ENCODE measurements at regions not wholly inside any gene's neighbourhood (a gene's known extent, or its start where the extent isn't known, plus 50 kb on each side); places are given as distances from the start of the nearest gene placed in this dataset.

DNA sequence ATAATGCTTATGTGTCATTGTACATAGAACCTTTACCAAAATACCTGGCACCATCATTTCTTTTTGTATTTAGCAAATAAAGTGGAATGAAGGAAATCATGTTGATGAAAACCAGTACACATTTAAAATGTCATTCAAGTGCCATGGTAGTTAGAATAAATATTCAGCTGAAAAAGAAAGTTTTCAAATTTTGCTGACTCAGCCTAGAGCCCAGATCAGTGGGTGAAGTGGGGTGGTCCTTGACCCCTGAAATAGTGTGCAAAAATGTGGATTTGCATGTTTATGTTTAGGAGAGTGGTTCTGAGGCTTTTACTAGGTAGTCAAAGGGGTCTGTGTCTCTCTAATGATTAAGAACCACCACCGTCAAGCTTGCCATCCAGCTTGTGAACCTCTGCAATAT is 418.7 kb downstream of the ETNK1 start:
- Histone ChIP-seq H3K9me3 (ENCODE audit: control insufficient read depth, insufficient read depth, low read depth, low read length) (no peaks in the 10 kb centered on the region), H3K36me3 (ENCODE audit: control insufficient read depth in 2 of 2, insufficient read depth in 1 of 2, low read length in 2 of 2) (no peaks in the 10 kb centered on the region), H3K27ac (ENCODE audit: extremely low read depth, low read depth, low read length) (no peak overlapping the region), H3K4me1 (ENCODE audit: control insufficient read depth, insufficient read depth, low read length) (no peaks in the 10 kb centered on the region), H3K4me3 (ENCODE audit: low read depth, low read length) (no peak overlapping the region)
- no peak for TF ChIP-seq ZNF548 (tag by site-specific recombination; IDR thresholded peaks at IDR 0.05)
- no peak for TF ChIP-seq PRDM1 (tag by site-specific recombination; IDR thresholded peaks at IDR 0.05)
- TF ChIP-seq, protein P1, sequence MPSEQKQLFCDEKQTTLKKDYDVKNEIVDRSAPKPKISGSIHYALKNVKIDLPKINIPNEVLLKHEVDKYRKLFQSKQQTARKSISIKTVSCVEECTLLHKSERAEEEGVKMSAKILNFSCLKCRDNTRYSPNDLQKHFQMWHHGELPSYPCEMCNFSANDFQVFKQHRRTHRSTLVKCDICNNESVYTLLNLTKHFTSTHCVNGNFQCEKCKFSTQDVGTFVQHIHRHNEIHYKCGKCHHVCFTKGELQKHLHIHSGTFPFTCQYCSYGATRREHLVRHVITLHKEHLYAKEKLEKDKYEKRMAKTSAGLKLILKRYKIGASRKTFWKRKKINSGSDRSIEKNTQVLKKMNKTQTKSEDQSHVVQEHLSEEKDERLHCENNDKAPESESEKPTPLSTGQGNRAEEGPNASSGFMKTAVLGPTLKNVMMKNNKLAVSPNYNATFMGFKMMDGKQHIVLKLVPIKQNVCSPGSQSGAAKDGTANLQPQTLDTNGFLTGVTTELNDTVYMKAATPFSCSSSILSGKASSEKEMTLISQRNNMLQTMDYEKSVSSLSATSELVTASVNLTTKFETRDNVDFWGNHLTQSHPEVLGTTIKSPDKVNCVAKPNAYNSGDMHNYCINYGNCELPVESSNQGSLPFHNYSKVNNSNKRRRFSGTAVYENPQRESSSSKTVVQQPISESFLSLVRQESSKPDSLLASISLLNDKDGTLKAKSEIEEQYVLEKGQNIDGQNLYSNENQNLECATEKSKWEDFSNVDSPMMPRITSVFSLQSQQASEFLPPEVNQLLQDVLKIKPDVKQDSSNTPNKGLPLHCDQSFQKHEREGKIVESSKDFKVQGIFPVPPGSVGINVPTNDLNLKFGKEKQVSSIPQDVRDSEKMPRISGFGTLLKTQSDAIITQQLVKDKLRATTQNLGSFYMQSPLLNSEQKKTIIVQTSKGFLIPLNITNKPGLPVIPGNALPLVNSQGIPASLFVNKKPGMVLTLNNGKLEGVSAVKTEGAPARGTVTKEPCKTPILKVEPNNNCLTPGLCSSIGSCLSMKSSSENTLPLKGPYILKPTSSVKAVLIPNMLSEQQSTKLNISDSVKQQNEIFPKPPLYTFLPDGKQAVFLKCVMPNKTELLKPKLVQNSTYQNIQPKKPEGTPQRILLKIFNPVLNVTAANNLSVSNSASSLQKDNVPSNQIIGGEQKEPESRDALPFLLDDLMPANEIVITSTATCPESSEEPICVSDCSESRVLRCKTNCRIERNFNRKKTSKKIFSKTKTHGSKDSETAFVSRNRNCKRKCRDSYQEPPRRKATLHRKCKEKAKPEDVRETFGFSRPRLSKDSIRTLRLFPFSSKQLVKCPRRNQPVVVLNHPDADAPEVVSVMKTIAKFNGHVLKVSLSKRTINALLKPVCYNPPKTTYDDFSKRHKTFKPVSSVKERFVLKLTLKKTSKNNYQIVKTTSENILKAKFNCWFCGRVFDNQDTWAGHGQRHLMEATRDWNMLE (tag by site-specific recombination; conservative IDR thresholded peaks at IDR 0.05; ENCODE audit: low read depth) = no peak
- no peak for TF ChIP-seq ZNF354C (tag by site-specific recombination; IDR thresholded peaks at IDR 0.05; ENCODE audit: borderline replicate concordance, low read depth)
- no peak for TF ChIP-seq ZNF510 (tag by site-specific recombination; IDR thresholded peaks at IDR 0.05; ENCODE audit: insufficient replicate concordance)
- no peak for TF ChIP-seq ZFP37 (tag by site-specific recombination; IDR thresholded peaks at IDR 0.05)
- CTCF ChIA-PET = interaction anchor here (0.5 to 1.7 kb wide), 3 partner anchors 11 to 188 kb away, joined by 3 to 6 read pairs (median 6); no protein-coding TSS in a partner anchor
- POLR2A ChIA-PET = no interaction called here

DNA sequence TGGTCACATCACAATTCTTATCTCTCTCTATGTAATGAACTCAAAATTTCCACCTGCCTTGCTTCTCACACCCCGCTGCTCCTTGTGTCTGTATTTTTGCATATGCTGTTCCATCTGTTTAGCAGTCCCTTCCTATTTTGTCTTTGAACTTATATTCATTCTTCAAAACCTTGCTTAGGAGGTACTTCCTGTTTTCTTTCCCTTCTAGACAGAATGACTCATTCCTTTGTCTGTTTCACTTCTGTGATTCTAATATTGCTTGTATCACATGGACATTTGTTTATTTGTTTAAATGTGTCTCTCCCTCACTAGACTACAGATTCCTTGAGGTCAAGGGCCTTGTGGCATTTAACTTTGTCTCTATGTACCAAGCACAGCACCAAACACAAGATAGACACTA is 424.2 kb downstream of the ETNK1 start:
- no peaks in the 10 kb centered on the region for H3K4me1 ChIP-seq (ENCODE audit: control insufficient read depth, insufficient read depth, low read length)
- H3K4me3 ChIP-seq (ENCODE audit: low read depth, low read length) = no peak overlapping the region
- no peaks in the 10 kb centered on the region for H3K36me3 ChIP-seq (ENCODE audit: control insufficient read depth in 2 of 2, insufficient read depth in 1 of 2, low read length in 2 of 2)
- H3K9me3 ChIP-seq (ENCODE audit: control insufficient read depth, insufficient read depth, low read depth, low read length) = no peaks in the 10 kb centered on the region
- ChIA-PET POLR2A (no interaction called here), CTCF (no interaction called here)
- H3K27ac ChIP-seq (ENCODE audit: extremely low read depth, low read depth, low read length) = no peak overlapping the region
- TF ChIP-seq SETDB1 (IDR thresholded peaks at IDR 0.05; ENCODE audit: insufficient read length, low read length) = peak; percentile 34
- TF ChIP-seq, protein P2, sequence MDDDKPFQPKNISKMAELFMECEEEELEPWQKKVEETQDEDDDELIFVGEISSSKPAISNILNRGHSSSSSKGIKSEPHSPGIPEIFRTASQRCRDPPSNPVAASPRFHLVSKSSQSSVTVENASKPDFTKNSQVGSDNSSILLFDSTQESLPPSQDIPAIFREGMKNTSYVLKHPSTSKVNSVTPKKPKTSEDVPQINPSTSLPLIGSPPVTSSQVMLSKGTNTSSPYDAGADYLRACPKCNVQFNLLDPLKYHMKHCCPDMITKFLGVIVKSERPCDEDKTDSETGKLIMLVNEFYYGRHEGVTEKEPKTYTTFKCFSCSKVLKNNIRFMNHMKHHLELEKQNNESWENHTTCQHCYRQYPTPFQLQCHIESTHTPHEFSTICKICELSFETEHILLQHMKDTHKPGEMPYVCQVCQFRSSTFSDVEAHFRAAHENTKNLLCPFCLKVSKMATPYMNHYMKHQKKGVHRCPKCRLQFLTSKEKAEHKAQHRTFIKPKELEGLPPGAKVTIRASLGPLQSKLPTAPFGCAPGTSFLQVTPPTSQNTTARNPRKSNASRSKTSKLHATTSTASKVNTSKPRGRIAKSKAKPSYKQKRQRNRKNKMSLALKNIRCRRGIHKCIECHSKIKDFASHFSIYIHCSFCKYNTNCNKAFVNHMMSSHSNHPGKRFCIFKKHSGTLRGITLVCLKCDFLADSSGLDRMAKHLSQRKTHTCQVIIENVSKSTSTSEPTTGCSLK (tag by site-specific recombination; IDR thresholded peaks at IDR 0.05) = no peak
- TF ChIP-seq TRIM28 (IDR thresholded peaks at IDR 0.05; ENCODE audit: borderline replicate concordance, low read length) = peak; percentile 30; the same call in 1 of the 2 replicates

DNA sequence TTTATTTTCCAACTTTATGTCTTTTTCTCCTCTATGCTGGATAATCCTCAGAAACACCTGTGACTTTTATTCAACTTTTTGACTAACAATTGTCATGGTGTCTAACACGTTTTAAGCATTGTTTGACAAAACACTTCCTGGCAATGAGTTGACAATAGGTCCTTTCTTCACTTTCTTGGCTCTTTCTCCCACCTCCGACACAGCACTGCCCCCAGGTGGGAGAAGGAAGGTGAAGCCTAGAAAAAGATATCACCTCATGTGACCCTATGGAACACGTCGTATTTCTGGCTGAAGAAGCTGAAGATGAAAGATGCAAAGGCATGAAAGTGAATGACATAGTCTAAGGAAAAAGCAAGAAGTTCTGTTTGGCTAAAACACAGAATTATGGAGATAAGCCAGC is 430.0 kb downstream of the ETNK1 start:
- Histone ChIP-seq H3K36me3 (ENCODE audit: control insufficient read depth in 2 of 2, insufficient read depth in 1 of 2, low read length in 2 of 2) (no peaks in the 10 kb centered on the region), H3K4me1 (ENCODE audit: control insufficient read depth, insufficient read depth, low read length) (no peaks in the 10 kb centered on the region), H3K27ac (ENCODE audit: extremely low read depth, low read depth, low read length) (no peak overlapping the region), H3K9me3 (ENCODE audit: control insufficient read depth, insufficient read depth, low read depth, low read length) (no peaks in the 10 kb centered on the region), H3K4me3 (ENCODE audit: low read depth, low read length) (no peak overlapping the region)
- TF ChIP-seq, protein P3, sequence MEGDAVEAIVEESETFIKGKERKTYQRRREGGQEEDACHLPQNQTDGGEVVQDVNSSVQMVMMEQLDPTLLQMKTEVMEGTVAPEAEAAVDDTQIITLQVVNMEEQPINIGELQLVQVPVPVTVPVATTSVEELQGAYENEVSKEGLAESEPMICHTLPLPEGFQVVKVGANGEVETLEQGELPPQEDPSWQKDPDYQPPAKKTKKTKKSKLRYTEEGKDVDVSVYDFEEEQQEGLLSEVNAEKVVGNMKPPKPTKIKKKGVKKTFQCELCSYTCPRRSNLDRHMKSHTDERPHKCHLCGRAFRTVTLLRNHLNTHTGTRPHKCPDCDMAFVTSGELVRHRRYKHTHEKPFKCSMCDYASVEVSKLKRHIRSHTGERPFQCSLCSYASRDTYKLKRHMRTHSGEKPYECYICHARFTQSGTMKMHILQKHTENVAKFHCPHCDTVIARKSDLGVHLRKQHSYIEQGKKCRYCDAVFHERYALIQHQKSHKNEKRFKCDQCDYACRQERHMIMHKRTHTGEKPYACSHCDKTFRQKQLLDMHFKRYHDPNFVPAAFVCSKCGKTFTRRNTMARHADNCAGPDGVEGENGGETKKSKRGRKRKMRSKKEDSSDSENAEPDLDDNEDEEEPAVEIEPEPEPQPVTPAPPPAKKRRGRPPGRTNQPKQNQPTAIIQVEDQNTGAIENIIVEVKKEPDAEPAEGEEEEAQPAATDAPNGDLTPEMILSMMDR (tag by site-specific recombination; IDR thresholded peaks at IDR 0.05) = peak; percentile 46; the same call in 1 of the 2 replicates
- TF ChIP-seq ZNF654 (tag by site-specific recombination; IDR thresholded peaks at IDR 0.05; ENCODE audit: low read depth) (peak; percentile 67), ZNF670 (tag by site-specific recombination; IDR thresholded peaks at IDR 0.05; ENCODE audit: low read depth) (no peak), ZEB2 (tag by site-specific recombination; IDR thresholded peaks at IDR 0.05) (no peak), ZNF223 (tag by site-specific recombination; IDR thresholded peaks at IDR 0.05) (no peak)
- ChIA-PET POLR2A (no interaction called here), CTCF (interaction anchor here (0.6 to 2.4 kb wide), 12 partner anchors 10 to 1378 kb away, joined by 3 to 20 read pairs (median 4); no protein-coding TSS in a partner anchor)
